OCI-LY3 (cell line): ENCODE measurements at regions not wholly inside any gene's neighbourhood (a gene's known extent, or its start where the extent isn't known, plus 50 kb on each side); places are given as distances from the start of the nearest gene placed in this dataset.

Experiments
- CTCF ChIP-seq: fragments of 200-600, 300-600 bp; sonication (generic); IDR thresholded peaks from 2 replicates; pipeline ENCODE4 v1.5.1; 2014; ENCODE audit warnings: antibody characterized with exemption, low read length, low read depth
- EZH2phosphoT487 ChIP-seq: fragments of 200-600 bp; shearing (Covaris generic); IDR thresholded peaks from 2 replicates; pipeline ENCODE4 v1.6.1; 2018; ENCODE audit warnings: antibody characterized with exemption, mixed run types, low read depth

GRCh38 chr12:59282999-59283398 lies 312.8 kb upstream of the SLC16A7 start:
- TF ChIP-seq CTCF (no peak), EZH2phosphoT487 (no peak)
